Fibroblast of lung (primary cell): ENCODE measurements at regions not wholly inside any gene's neighbourhood (a gene's known extent, or its start where the extent isn't known, plus 50 kb on each side); places are given as distances from the start of the nearest gene placed in this dataset.

ENCODE experiments used
- CTCF ChIP-seq, 2 donors: IDR thresholded peaks in 1 of 2; conservative IDR thresholded peaks in 1 of 2; 1 replicate in 1 of 2; 2 replicates in 1 of 2; pipeline ENCODE4 v1.5.1; 2011 to 2012; ENCODE audit warnings: low read length in 2 of 2, control low read depth in 1 of 2, inconsistent platforms in 1 of 2, low read depth in 1 of 2, mild to moderate bottlenecking in 1 of 2
- EZH2 ChIP-seq: IDR thresholded peaks from 2 replicates; pipeline ENCODE4 v1.5.1; 2012; ENCODE audit warnings: low read length, control low read depth, mild to moderate bottlenecking; ENCODE audit errors: missing control alignments

DNA sequence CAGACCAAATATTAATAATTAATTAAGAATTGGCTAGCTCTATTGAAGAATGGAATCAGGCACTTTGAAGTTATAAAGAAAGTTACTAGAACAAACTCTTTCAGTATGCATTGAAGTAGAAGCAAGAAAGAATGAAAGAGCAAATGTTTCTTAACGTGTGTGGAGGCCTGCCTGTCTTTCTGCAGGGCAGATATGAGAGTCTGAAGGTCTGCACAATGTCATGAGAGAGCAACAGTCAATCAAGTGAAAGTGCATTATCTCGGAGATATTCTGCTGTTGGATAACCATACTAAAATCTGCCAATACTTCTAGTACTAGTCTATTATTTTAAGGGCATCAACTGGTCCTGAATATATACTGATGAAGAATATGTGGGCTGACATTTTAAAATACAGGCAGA lies 1270.8 kb downstream of the ZPLD1 start:
- TF ChIP-seq CTCF (conservative IDR thresholded peaks at IDR 0.05 in 1 of 2, IDR thresholded peaks at IDR 0.05 in 1 of 2; ENCODE audit: low read depth in 1 of 2, low read length in 2 of 2): no peak
- TF ChIP-seq EZH2: no peak
